GM18502 (cell line): ENCODE measurements at regions not wholly inside any gene's neighbourhood (a gene's known extent, or its start where the extent isn't known, plus 50 kb on each side); places are given as distances from the start of the nearest gene placed in this dataset.

Experiments used
- ATAC-seq: cut with Tn5 transposase; IDR thresholded peaks from one replicate; pipeline ENCODE4 v1.9.1; 2021; ENCODE audit warnings: mild to moderate bottlenecking; ENCODE audit not compliant: unreplicated experiment, poor library complexity

- no peak for ATAC-seq
These were observed 207.6 kb upstream of the LUZP2 start for GRCh38 chr11:24289301-24289700.

- ATAC-seq = no peak
These were observed 202.9 kb upstream of the LUZP2 start for GRCh38 chr11:24293964-24294363.

- ATAC-seq = no peak
These were observed 201.5 kb upstream of the LUZP2 start for GRCh38 chr11:24295360-24295759.

GRCh38 chr11:24297461-24297860 is 199.4 kb upstream of the LUZP2 start:
- ATAC-seq = no peak

- no peak for ATAC-seq
These were observed 198.7 kb upstream of the LUZP2 start for GRCh38 chr11:24298146-24298545.

GRCh38 chr11:24311974-24312373 is 184.9 kb upstream of the LUZP2 start:
- ATAC-seq = no peak

- ATAC-seq = no peak
These were observed 184.2 kb upstream of the LUZP2 start for GRCh38 chr11:24312464-24313238.

GRCh38 chr11:24321229-24321628 is 175.6 kb upstream of the LUZP2 start:
- no peak for ATAC-seq

- ATAC-seq = no peak
These were observed 172.6 kb upstream of the LUZP2 start for GRCh38 chr11:24324211-24324610.

- ATAC-seq = no peak
These were observed 152.6 kb upstream of the LUZP2 start for GRCh38 chr11:24344222-24344621.

GRCh38 chr11:24348908-24349307 is 147.9 kb upstream of the LUZP2 start:
- ATAC-seq = no peak

GRCh38 chr11:24351179-24351578 is 145.7 kb upstream of the LUZP2 start:
- ATAC-seq = no peak

GRCh38 chr11:24356501-24356900 is 140.4 kb upstream of the LUZP2 start:
- ATAC-seq = no peak

- ATAC-seq = no peak
These were observed 139.0 kb upstream of the LUZP2 start for GRCh38 chr11:24357620-24358410.

- no peak for ATAC-seq
These were observed 124.4 kb upstream of the LUZP2 start for GRCh38 chr11:24372491-24372890.

- no peak for ATAC-seq
These were observed 123.3 kb upstream of the LUZP2 start for GRCh38 chr11:24373516-24373915.

GRCh38 chr11:24375351-24375750 is 121.5 kb upstream of the LUZP2 start:
- no peak for ATAC-seq

GRCh38 chr11:24375931-24376330 is 120.9 kb upstream of the LUZP2 start:
- ATAC-seq = no peak

- no peak for ATAC-seq
These were observed 113.7 kb upstream of the LUZP2 start for GRCh38 chr11:24383137-24383536.

- no peak for ATAC-seq
These were observed 112.6 kb upstream of the LUZP2 start for GRCh38 chr11:24384240-24384639.

GRCh38 chr11:24386546-24387397 is 110.1 kb upstream of the LUZP2 start:
- no peak for ATAC-seq
